HEK293 (cell line): ENCODE measurements at regions not wholly inside any gene's neighbourhood (a gene's known extent, or its start where the extent isn't known, plus 50 kb on each side); places are given as distances from the start of the nearest gene placed in this dataset.

Source experiments
- CTCF ChIA-PET: fragments of 350-600 bp; formaldehyde crosslinking; extraction: SDS; loops from one replicate; lab custom pipeline; 2021; ENCODE audit warnings: antibody characterized with exemption; lab: Yijun Ruan, JAX
- POLR2A ChIA-PET: fragments of 300-600 bp; formaldehyde crosslinking; extraction: SDS; loops from one replicate; lab custom pipeline; 2020; ENCODE audit warnings: antibody characterized with exemption, inconsistent platforms; lab: Yijun Ruan, JAX
- H3K27ac ChIP-seq: fragments of 200-500 bp; sonication (Bioruptor generic); 2 replicates; pipeline ENCODE4 v1.5.1; 2014; ENCODE audit warnings: low read depth, low read length, control low read depth, inconsistent platforms; ENCODE audit errors: extremely low read depth
- H3K36me3 ChIP-seq, 2 experiments: fragments of 200-500 bp in 1 of 2; sonication (Bioruptor generic) in 1 of 2; 1 replicate in 1 of 2; 2 replicates in 1 of 2; pipeline ENCODE4 v1.5.1; 2014 to 2017; ENCODE audit warnings: inconsistent platforms in 2 of 2, low read length in 2 of 2; ENCODE audit not compliant: control insufficient read depth in 2 of 2, insufficient read depth in 1 of 2
- H3K4me1 ChIP-seq: fragments of 200-500 bp; sonication (Bioruptor generic); 2 replicates; pipeline ENCODE4 v1.5.1; 2014; ENCODE audit warnings: mild to moderate bottlenecking, low read length, inconsistent platforms; ENCODE audit not compliant: control insufficient read depth, insufficient read depth
- H3K4me3 ChIP-seq: 2 replicates; pipeline ENCODE4 v1.5.1; 2011; ENCODE audit warnings: low read depth, mild to moderate bottlenecking, control low read depth, low read length, moderate library complexity
- H3K9me3 ChIP-seq: fragments of 200-500 bp; sonication (Bioruptor generic); 2 replicates; pipeline ENCODE4 v1.5.1; 2014; ENCODE audit warnings: low read depth, low read length, inconsistent platforms; ENCODE audit not compliant: control insufficient read depth, insufficient read depth
- BCL11A ChIP-seq: fragments of 450-650 bp; formaldehyde crosslinking; IDR thresholded peaks from 2 replicates; pipeline ENCODE4 v1.5.1; 2016; ENCODE audit warnings: low read depth, missing biosample characterization, missing genetic modification characterization
- GLI4 ChIP-seq: fragments of 450-650 bp; formaldehyde crosslinking; IDR thresholded peaks from 2 replicates; pipeline ENCODE4 v1.5.1; 2016; ENCODE audit warnings: missing biosample characterization, missing genetic modification characterization
- SALL2 ChIP-seq: fragments of 450-650 bp; formaldehyde crosslinking; IDR thresholded peaks from 2 replicates; pipeline ENCODE4 v1.5.0; 2017; ENCODE audit warnings: missing biosample characterization, mild to moderate bottlenecking, missing genetic modification characterization, borderline replicate concordance
- SCRT2 ChIP-seq: fragments of 450-650 bp; formaldehyde crosslinking; IDR thresholded peaks from 2 replicates; pipeline ENCODE4 v1.5.1; 2016; ENCODE audit warnings: missing biosample characterization, missing genetic modification characterization
- WT1 ChIP-seq: fragments of 450-650 bp; formaldehyde crosslinking; IDR thresholded peaks from 2 replicates; pipeline ENCODE4 v1.5.1; 2016; ENCODE audit warnings: missing biosample characterization, missing genetic modification characterization
- ZNF202 ChIP-seq: fragments of 450-650 bp; formaldehyde crosslinking; IDR thresholded peaks from 2 replicates; pipeline ENCODE4 v1.5.1; 2016; ENCODE audit warnings: missing biosample characterization, missing genetic modification characterization, borderline replicate concordance
- ZNF248 ChIP-seq: fragments of 450-650 bp; formaldehyde crosslinking; IDR thresholded peaks from 2 replicates; pipeline ENCODE4 v1.5.1; 2017; ENCODE audit warnings: missing biosample characterization, missing genetic modification characterization
- ZNF335 ChIP-seq: fragments of 450-650 bp; formaldehyde crosslinking; conservative IDR thresholded peaks from 2 replicates; pipeline ENCODE4 v1.5.1; 2016; ENCODE audit warnings: missing biosample characterization, missing genetic modification characterization
- ZNF366 ChIP-seq: fragments of 450-650 bp; formaldehyde crosslinking; conservative IDR thresholded peaks from 2 replicates; pipeline ENCODE4 v1.5.1; 2016; ENCODE audit warnings: missing biosample characterization, missing genetic modification characterization
- ZNF585B ChIP-seq: fragments of 450-650 bp; formaldehyde crosslinking; IDR thresholded peaks from 2 replicates; pipeline ENCODE4 v1.5.1; 2016; ENCODE audit warnings: missing biosample characterization, missing genetic modification characterization
- ZNF670 ChIP-seq: fragments of 450-650 bp; formaldehyde crosslinking; IDR thresholded peaks from 2 replicates; pipeline ENCODE4 v1.5.1; 2016; ENCODE audit warnings: missing biosample characterization, missing genetic modification characterization, low read depth
- ZSCAN23 ChIP-seq: fragments of 450-650 bp; formaldehyde crosslinking; IDR thresholded peaks from 2 replicates; pipeline ENCODE4 v1.5.1; 2016; ENCODE audit warnings: missing biosample characterization, missing genetic modification characterization
- ZXDB ChIP-seq: fragments of 450-650 bp; formaldehyde crosslinking; IDR thresholded peaks from 2 replicates; pipeline ENCODE4 v1.5.1; 2016; ENCODE audit warnings: missing biosample characterization, missing genetic modification characterization
- TF ChIP-seq, protein P1 (sequence below): fragments of 450-650 bp; formaldehyde crosslinking; IDR thresholded peaks from 2 replicates; pipeline ENCODE4 v1.5.1; 2016; ENCODE audit warnings: missing biosample characterization, missing genetic modification characterization
- TF ChIP-seq, protein P2 (sequence below): fragments of 450-650 bp; formaldehyde crosslinking; IDR thresholded peaks from 2 replicates; pipeline ENCODE4 v1.5.1; 2016; ENCODE audit warnings: missing biosample characterization, missing genetic modification characterization, low read depth
- TF ChIP-seq, protein P3 (sequence below): fragments of 450-650 bp; formaldehyde crosslinking; IDR thresholded peaks from 2 replicates; pipeline ENCODE4 v1.5.1; 2016; ENCODE audit warnings: missing biosample characterization, missing genetic modification characterization
- TF ChIP-seq, protein P4 (sequence below): fragments of 450-650 bp; formaldehyde crosslinking; IDR thresholded peaks from 2 replicates; pipeline ENCODE4 v1.5.1; 2017; ENCODE audit warnings: missing biosample characterization, mild to moderate bottlenecking, missing genetic modification characterization, moderate library complexity
- TF ChIP-seq, protein P5 (sequence below): fragments of 450-650 bp; formaldehyde crosslinking; IDR thresholded peaks from 2 replicates; pipeline ENCODE4 v1.5.1; 2016; ENCODE audit warnings: missing biosample characterization, missing genetic modification characterization
- TF ChIP-seq, protein P6 (sequence below): IDR thresholded peaks from 2 replicates; pipeline ENCODE4 v1.6.1; 2011; ENCODE audit warnings: mild to moderate bottlenecking, low read depth, low read length, borderline replicate concordance
- TF ChIP-seq, protein P7 (sequence below): fragments of 450-650 bp; formaldehyde crosslinking; IDR thresholded peaks from 2 replicates; pipeline ENCODE4 v1.5.1; 2017; ENCODE audit warnings: missing biosample characterization, missing genetic modification characterization

DNA sequence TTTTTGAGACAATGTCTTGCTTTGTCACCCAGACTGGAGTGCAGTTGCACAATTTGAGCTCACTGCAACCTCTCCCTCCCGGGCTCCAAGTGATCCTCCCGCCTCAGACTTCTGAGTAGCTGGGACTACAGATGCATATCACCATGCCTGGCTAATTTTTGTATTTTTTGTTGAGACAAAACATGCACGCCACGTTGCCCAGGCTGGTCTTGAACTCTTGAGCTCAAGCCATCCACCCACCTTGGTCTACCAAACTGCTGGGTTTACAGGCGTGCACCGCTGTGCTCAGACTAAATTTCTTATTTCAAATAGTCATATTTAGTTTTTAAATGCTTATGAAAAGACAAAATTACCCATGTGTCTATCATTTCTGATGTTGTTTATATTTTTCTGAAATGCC lies 2324.1 kb downstream of the MAT2B start:
- CTCF ChIA-PET, result no interaction called here

More for the DNA sequence above, 2324.1 kb downstream of the MAT2B start:
- POLR2A ChIA-PET, result no interaction called here
- TF ChIP-seq, protein P1, sequence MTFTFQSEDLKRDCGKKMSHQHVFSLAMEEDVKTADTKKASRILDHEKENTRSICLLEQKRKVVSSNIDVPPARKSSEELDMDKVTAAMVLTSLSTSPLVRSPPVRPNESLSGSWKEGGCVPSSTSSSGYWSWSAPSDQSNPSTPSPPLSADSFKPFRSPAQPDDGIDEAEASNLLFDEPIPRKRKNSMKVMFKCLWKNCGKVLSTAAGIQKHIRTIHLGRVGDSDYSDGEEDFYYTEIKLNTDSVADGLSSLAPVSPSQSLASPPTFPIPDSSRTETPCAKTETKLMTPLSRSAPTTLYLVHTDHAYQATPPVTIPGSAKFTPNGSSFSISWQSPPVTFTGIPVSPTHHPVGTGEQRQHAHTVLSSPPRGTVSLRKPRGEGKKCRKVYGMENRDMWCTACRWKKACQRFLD (tag by site-specific recombination), result no peak
- TF ChIP-seq, protein P2, sequence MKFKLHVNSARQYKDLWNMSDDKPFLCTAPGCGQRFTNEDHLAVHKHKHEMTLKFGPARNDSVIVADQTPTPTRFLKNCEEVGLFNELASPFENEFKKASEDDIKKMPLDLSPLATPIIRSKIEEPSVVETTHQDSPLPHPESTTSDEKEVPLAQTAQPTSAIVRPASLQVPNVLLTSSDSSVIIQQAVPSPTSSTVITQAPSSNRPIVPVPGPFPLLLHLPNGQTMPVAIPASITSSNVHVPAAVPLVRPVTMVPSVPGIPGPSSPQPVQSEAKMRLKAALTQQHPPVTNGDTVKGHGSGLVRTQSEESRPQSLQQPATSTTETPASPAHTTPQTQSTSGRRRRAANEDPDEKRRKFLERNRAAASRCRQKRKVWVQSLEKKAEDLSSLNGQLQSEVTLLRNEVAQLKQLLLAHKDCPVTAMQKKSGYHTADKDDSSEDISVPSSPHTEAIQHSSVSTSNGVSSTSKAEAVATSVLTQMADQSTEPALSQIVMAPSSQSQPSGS (tag by site-specific recombination), result no peak
- TF ChIP-seq WT1 (tag by site-specific recombination), result no peak
- TF ChIP-seq ZNF248 (tag by site-specific recombination), result no peak
- TF ChIP-seq ZNF366 (tag by site-specific recombination), result no peak
- no peak for TF ChIP-seq ZXDB (tag by site-specific recombination)
- TF ChIP-seq, protein P3, sequence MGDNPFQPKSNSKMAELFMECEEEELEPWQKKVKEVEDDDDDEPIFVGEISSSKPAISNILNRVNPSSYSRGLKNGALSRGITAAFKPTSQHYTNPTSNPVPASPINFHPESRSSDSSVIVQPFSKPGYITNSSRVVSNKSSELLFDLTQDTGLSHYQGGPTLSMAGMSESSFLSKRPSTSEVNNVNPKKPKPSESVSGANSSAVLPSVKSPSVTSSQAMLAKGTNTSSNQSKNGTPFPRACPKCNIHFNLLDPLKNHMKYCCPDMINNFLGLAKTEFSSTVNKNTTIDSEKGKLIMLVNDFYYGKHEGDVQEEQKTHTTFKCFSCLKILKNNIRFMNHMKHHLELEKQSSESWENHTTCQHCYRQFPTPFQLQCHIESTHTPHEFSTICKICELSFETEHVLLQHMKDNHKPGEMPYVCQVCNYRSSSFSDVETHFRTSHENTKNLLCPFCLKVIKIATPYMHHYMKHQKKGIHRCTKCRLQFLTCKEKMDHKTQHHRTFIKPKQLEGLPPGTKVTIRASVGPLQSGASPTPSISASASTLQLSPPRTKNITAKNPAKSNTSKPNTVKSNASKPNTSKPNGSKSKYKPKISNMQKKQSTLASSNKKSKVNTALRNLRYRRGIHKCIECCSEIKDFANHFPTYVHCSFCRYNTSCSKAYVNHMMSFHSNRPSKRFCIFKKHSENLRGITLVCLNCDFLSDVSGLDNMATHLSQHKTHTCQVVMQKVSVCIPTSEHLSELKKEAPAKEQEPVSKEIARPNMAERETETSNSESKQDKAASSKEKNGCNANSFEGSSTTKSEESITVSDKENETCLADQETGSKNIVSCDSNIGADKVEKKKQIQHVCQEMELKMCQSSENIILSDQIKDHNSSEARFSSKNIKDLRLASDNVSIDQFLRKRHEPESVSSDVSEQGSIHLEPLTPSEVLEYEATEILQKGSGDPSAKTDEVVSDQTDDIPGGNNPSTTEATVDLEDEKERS (tag by site-specific recombination), result no peak
- TF ChIP-seq ZNF202, result no peak
- TF ChIP-seq GLI4 (tag by site-specific recombination), result no peak
- TF ChIP-seq, protein P4, sequence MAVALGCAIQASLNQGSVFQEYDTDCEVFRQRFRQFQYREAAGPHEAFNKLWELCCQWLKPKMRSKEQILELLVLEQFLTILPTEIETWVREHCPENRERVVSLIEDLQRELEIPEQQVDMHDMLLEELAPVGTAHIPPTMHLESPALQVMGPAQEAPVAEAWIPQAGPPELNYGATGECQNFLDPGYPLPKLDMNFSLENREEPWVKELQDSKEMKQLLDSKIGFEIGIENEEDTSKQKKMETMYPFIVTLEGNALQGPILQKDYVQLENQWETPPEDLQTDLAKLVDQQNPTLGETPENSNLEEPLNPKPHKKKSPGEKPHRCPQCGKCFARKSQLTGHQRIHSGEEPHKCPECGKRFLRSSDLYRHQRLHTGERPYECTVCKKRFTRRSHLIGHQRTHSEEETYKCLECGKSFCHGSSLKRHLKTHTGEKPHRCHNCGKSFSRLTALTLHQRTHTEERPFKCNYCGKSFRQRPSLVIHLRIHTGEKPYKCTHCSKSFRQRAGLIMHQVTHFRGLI (tag by site-specific recombination), result no peak
- TF ChIP-seq, protein P5, sequence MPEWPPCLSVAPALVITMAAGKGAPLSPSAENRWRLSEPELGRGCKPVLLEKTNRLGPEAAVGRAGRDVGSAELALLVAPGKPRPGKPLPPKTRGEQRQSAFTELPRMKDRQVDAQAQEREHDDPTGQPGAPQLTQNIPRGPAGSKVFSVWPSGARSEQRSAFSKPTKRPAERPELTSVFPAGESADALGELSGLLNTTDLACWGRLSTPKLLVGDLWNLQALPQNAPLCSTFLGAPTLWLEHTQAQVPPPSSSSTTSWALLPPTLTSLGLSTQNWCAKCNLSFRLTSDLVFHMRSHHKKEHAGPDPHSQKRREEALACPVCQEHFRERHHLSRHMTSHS (tag by site-specific recombination), result no peak
- no peak for TF ChIP-seq SALL2 (tag by site-specific recombination)
- no peak for TF ChIP-seq ZNF670 (tag by site-specific recombination)
- TF ChIP-seq, protein P6, sequence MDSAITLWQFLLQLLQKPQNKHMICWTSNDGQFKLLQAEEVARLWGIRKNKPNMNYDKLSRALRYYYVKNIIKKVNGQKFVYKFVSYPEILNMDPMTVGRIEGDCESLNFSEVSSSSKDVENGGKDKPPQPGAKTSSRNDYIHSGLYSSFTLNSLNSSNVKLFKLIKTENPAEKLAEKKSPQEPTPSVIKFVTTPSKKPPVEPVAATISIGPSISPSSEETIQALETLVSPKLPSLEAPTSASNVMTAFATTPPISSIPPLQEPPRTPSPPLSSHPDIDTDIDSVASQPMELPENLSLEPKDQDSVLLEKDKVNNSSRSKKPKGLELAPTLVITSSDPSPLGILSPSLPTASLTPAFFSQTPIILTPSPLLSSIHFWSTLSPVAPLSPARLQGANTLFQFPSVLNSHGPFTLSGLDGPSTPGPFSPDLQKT, result no peak
- TF ChIP-seq ZNF585B (tag by site-specific recombination), result no peak
- TF ChIP-seq ZNF335 (tag by site-specific recombination), result no peak
- TF ChIP-seq BCL11A (tag by site-specific recombination), result no peak
- no peak for TF ChIP-seq SCRT2
- TF ChIP-seq, protein P7, sequence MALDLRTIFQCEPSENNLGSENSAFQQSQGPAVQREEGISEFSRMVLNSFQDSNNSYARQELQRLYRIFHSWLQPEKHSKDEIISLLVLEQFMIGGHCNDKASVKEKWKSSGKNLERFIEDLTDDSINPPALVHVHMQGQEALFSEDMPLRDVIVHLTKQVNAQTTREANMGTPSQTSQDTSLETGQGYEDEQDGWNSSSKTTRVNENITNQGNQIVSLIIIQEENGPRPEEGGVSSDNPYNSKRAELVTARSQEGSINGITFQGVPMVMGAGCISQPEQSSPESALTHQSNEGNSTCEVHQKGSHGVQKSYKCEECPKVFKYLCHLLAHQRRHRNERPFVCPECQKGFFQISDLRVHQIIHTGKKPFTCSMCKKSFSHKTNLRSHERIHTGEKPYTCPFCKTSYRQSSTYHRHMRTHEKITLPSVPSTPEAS (tag by site-specific recombination), result no peak
- TF ChIP-seq ZSCAN23 (tag by site-specific recombination), result no peak
- TF ChIP-seq, all 188 proteins: peak for 0
- Histone ChIP-seq H3K9me3 (no peaks in the 10 kb centered on the region), H3K36me3 (no peaks in the 10 kb centered on the region), H3K4me3 (no peak overlapping the region), H3K27ac (no peak overlapping the region), H3K4me1 (no peaks in the 10 kb centered on the region)
